SU-DHL-6 (cell line): ENCODE measurements at regions not wholly inside any gene's neighbourhood (a gene's known extent, or its start where the extent isn't known, plus 50 kb on each side); places are given as distances from the start of the nearest gene placed in this dataset.

Experiments used
- H2AFZ ChIP-seq: fragments of 200-600 bp; sonication (generic); 2 replicates; pipeline ENCODE4 v1.6.1; 2014; ENCODE audit warnings: low read depth, mild to moderate bottlenecking, moderate library complexity, mixed read lengths, antibody characterized with exemption, low read length; ENCODE audit not compliant: severe bottlenecking
- H3F3A ChIP-seq: fragments of 200-600 bp; shearing (Covaris generic); 2 replicates; pipeline ENCODE4 v1.6.0; 2016; ENCODE audit warnings: antibody characterized with exemption, mild to moderate bottlenecking; ENCODE audit not compliant: insufficient read depth
- H3K27ac ChIP-seq: fragments of 200-600 bp; sonication (generic); 2 replicates; pipeline ENCODE4 v1.5.1; 2016; ENCODE audit warnings: low read depth, mild to moderate bottlenecking, low read length, moderate library complexity, mixed read lengths
- H3K27me3 ChIP-seq: fragments of 200-600 bp; sonication (generic), shearing (Covaris generic); 2 replicates; pipeline ENCODE4 v1.6.0; 2014; ENCODE audit warnings: mild to moderate bottlenecking, low read length
- H3K36me3 ChIP-seq: fragments of 200-600 bp; sonication (generic); 2 replicates; pipeline ENCODE4 v1.6.1; 2014; ENCODE audit warnings: mild to moderate bottlenecking, low read length, mixed read lengths
- H3K4me2 ChIP-seq: fragments of 300-600, 200-600 bp; shearing (Covaris generic), sonication (generic); 2 replicates; pipeline ENCODE4 v1.6.0; 2014; ENCODE audit warnings: low read length, low read depth, mild to moderate bottlenecking; ENCODE audit not compliant: poor library complexity, severe bottlenecking
- H3K4me3 ChIP-seq: fragments of 200-600 bp; sonication (generic); 2 replicates; pipeline ENCODE4 v1.5.1; 2014; ENCODE audit warnings: antibody characterized with exemption, low read length, mild to moderate bottlenecking, mixed read lengths; ENCODE audit not compliant: insufficient read depth, poor library complexity, severe bottlenecking
- H3K79me2 ChIP-seq: fragments of 200-600 bp; sonication (generic); 2 replicates; pipeline ENCODE4 v1.6.1; 2014; ENCODE audit warnings: mild to moderate bottlenecking, low read length, moderate library complexity; ENCODE audit not compliant: insufficient read depth
- H3K9ac ChIP-seq: fragments of 200-600 bp; sonication (generic); 2 replicates; pipeline ENCODE4 v1.7.0; 2014; ENCODE audit warnings: mild to moderate bottlenecking, low read length
- H3K9me2 ChIP-seq: fragments of 200-600 bp; sonication (generic); replicated peaks from 2 replicates; pipeline ENCODE4 v1.6.1; 2014; ENCODE audit warnings: low read length; ENCODE audit not compliant: insufficient read depth
- H3K9me3 ChIP-seq: fragments of 200-600 bp; sonication (generic); 2 replicates; pipeline ENCODE4 v1.6.1; 2014; ENCODE audit warnings: low read length, mixed read lengths; ENCODE audit not compliant: insufficient read depth
- H4K20me1 ChIP-seq: fragments of 200-600 bp; sonication (generic); 2 replicates; pipeline ENCODE4 v1.6.1; 2014; ENCODE audit warnings: low read depth, mild to moderate bottlenecking, antibody characterized with exemption, low read length, moderate library complexity, mixed read lengths
- CTCF ChIP-seq: fragments of 200-600 bp; sonication (generic); IDR thresholded peaks from one replicate; pipeline ENCODE4 v1.5.1; 2017; ENCODE audit warnings: antibody characterized with exemption, mild to moderate bottlenecking, low read length, moderate library complexity; ENCODE audit not compliant: insufficient read depth, poor library complexity, severe bottlenecking
- EZH2phosphoT487 ChIP-seq: fragments of 200-600 bp; sonication (generic), shearing (Covaris generic); conservative IDR thresholded peaks from 2 replicates; pipeline ENCODE4 v1.6.1; 2018; ENCODE audit warnings: mild to moderate bottlenecking, antibody characterized with exemption, low read length, moderate library complexity, mixed read lengths

GRCh38 chr9:728535-728934, 113.0 kb upstream of the DMRT1 start:
- Histone ChIP-seq H3K9me3 (no peaks in the 10 kb centered on the region), H4K20me1 (peaks cover 7% of the 10 kb centered on the region; the same call in 1 of the 2 replicates), H3K27me3 (no peaks in the 10 kb centered on the region), H3K36me3 (peaks cover 20% of the 10 kb centered on the region; the same call in 1 of the 2 replicates), H3K27ac (no peak overlapping the region), H3F3A (no peaks in the 10 kb centered on the region; the same call in 1 of the 2 replicates), H3K79me2 (peaks cover 37% of the 10 kb centered on the region), H3K4me2 (no peak overlapping the region), H3K4me3 (no peak overlapping the region), H3K9ac (no peak overlapping the region), H3K9me2 (no peaks in the 10 kb centered on the region), H2AFZ (no peak overlapping the region)
- TF ChIP-seq EZH2phosphoT487 (no peak), CTCF (no peak)

- peaks cover 33% of the 10 kb centered on the region for H3K36me3 ChIP-seq
- H3K79me2 ChIP-seq = peaks cover 16% of the 10 kb centered on the region; the same call in 1 of the 2 replicates
- H4K20me1 ChIP-seq = peaks cover 7% of the 10 kb centered on the region; the same call in 1 of the 2 replicates
- no peak overlapping the region for H3K9ac ChIP-seq
- H3K27me3 ChIP-seq = no peaks in the 10 kb centered on the region
- no peak overlapping the region for H3K4me2 ChIP-seq
- H2AFZ ChIP-seq = no peak overlapping the region
- H3K9me2 ChIP-seq = no peaks in the 10 kb centered on the region
- no peaks in the 10 kb centered on the region for H3K9me3 ChIP-seq
- TF ChIP-seq EZH2phosphoT487 (no peak), CTCF (no peak)
- no peaks in the 10 kb centered on the region for H3F3A ChIP-seq
- no peak overlapping the region for H3K4me3 ChIP-seq
- no peak overlapping the region for H3K27ac ChIP-seq
Observed at GRCh38 chr9:731474-731873, 110.0 kb upstream of the DMRT1 start.

- H3K4me2 ChIP-seq = no peak overlapping the region
- H3F3A ChIP-seq = no peaks in the 10 kb centered on the region
- no peaks in the 10 kb centered on the region for H4K20me1 ChIP-seq
- TF ChIP-seq CTCF = no peak
- TF ChIP-seq EZH2phosphoT487 = no peak
- H2AFZ ChIP-seq = no peak overlapping the region
- H3K9me2 ChIP-seq = no peaks in the 10 kb centered on the region
- no peaks in the 10 kb centered on the region for H3K27me3 ChIP-seq
- no peaks in the 10 kb centered on the region for H3K79me2 ChIP-seq
- H3K27ac ChIP-seq = no peak overlapping the region
- no peak overlapping the region for H3K9ac ChIP-seq
- peaks cover 47% of the 10 kb centered on the region for H3K36me3 ChIP-seq
- H3K4me3 ChIP-seq = no peak overlapping the region
- H3K9me3 ChIP-seq = no peaks in the 10 kb centered on the region
Observed at GRCh38 chr9:734831-735511, 106.5 kb upstream of the DMRT1 start.
